Mesenchymal stem cell (in vitro differentiated cells and primary cell): ENCODE measurements at regions not wholly inside any gene's neighbourhood (a gene's known extent, or its start where the extent isn't known, plus 50 kb on each side); places are given as distances from the start of the nearest gene placed in this dataset.

ENCODE experiments used
- DNase-seq: peaks from one replicate; pipeline ENCODE4 v3.0.0-alpha.2; 2013
- H2AFZ ChIP-seq: one replicate; pipeline ENCODE4 v1.6.1; 2013; ENCODE audit warnings: low read depth, mild to moderate bottlenecking, control low read depth, inconsistent platforms, low read length, moderate library complexity
- H2AK5ac ChIP-seq: 2 replicates; pipeline ENCODE4 v1.6.1; 2013; ENCODE audit warnings: low read length, moderate library complexity, mild to moderate bottlenecking, inconsistent platforms; ENCODE audit not compliant: severe bottlenecking
- H2BK120ac ChIP-seq: one replicate; pipeline ENCODE4 v1.6.1; 2013; ENCODE audit warnings: low read depth, mild to moderate bottlenecking, inconsistent platforms, low read length, moderate library complexity
- H2BK12ac ChIP-seq, 2 experiments: one replicate each; pipeline ENCODE4 v1.6.1; 2013; ENCODE audit warnings: inconsistent platforms in 2 of 2, low read length in 2 of 2, mild to moderate bottlenecking in 2 of 2, moderate library complexity in 2 of 2, control low read depth in 1 of 2
- H2BK15ac ChIP-seq: one replicate; pipeline ENCODE4 v1.6.1; 2013; ENCODE audit warnings: mild to moderate bottlenecking, low read depth, inconsistent platforms; ENCODE audit not compliant: poor library complexity, severe bottlenecking
- H2BK5ac ChIP-seq: 2 replicates; pipeline ENCODE4 v1.6.1; 2013; ENCODE audit warnings: low read depth, mild to moderate bottlenecking, low read length, control low read depth, inconsistent platforms; ENCODE audit not compliant: poor library complexity, severe bottlenecking
- H3K14ac ChIP-seq, 2 experiments: one replicate each; pipeline ENCODE4 v1.6.1; 2013; ENCODE audit warnings: inconsistent platforms in 2 of 2, low read length in 2 of 2, control low read depth in 1 of 2, mild to moderate bottlenecking in 1 of 2, moderate library complexity in 1 of 2
- H3K18ac ChIP-seq, 2 experiments: one replicate each; pipeline ENCODE4 v1.6.1; 2013; ENCODE audit warnings: inconsistent platforms in 2 of 2, low read length in 2 of 2, control low read depth in 1 of 2, low read depth in 1 of 2, mild to moderate bottlenecking in 1 of 2
- H3K23ac ChIP-seq, 2 experiments: one replicate each; pipeline ENCODE4 v1.6.1; 2013; ENCODE audit warnings: inconsistent platforms in 2 of 2, low read length in 2 of 2, mild to moderate bottlenecking in 2 of 2, moderate library complexity in 2 of 2, control low read depth in 1 of 2
- H3K27ac ChIP-seq: 2 replicates; pipeline ENCODE4 v1.5.1; 2013; ENCODE audit warnings: mild to moderate bottlenecking, moderate library complexity, low read length, control low read depth, inconsistent platforms; ENCODE audit not compliant: poor library complexity, severe bottlenecking
- H3K27me3 ChIP-seq, 2 experiments: 2 replicates each; pipeline versions ENCODE4 v1.6.1 to v1.7.0; 2013; ENCODE audit warnings: low read length in 2 of 2, mild to moderate bottlenecking in 2 of 2, moderate library complexity in 2 of 2, control low read depth in 1 of 2, inconsistent platforms in 1 of 2; ENCODE audit not compliant: control insufficient read depth in 1 of 2, insufficient read depth in 1 of 2
- H3K36me3 ChIP-seq, 2 experiments: 2 replicates each; pipeline versions ENCODE4 v1.6.1 to v1.7.0; 2013; ENCODE audit warnings: low read length in 2 of 2, control low read depth in 1 of 2, inconsistent platforms in 1 of 2, low read depth in 1 of 2, mild to moderate bottlenecking in 1 of 2; ENCODE audit not compliant: insufficient read depth in 2 of 2, control insufficient read depth in 1 of 2
- H3K4ac ChIP-seq, 2 experiments: one replicate each; pipeline ENCODE4 v1.6.1; 2013; ENCODE audit warnings: inconsistent platforms in 2 of 2, low read length in 2 of 2, mild to moderate bottlenecking in 2 of 2, moderate library complexity in 2 of 2, control low read depth in 1 of 2, low read depth in 1 of 2
- H3K4me1 ChIP-seq: 2 replicates; pipeline ENCODE4 v1.6.1; 2013; ENCODE audit warnings: low read depth, low read length, control low read depth; ENCODE audit not compliant: control insufficient read depth, insufficient read depth
- H3K4me2 ChIP-seq: 2 replicates; pipeline ENCODE4 v1.6.1; 2013; ENCODE audit warnings: low read length, mild to moderate bottlenecking, inconsistent platforms; ENCODE audit not compliant: poor library complexity, severe bottlenecking
- H3K4me3 ChIP-seq, 2 experiments: 2 replicates each; pipeline versions ENCODE4 v1.5.1 to v1.7.0; 2013; ENCODE audit warnings: low read length in 2 of 2, mild to moderate bottlenecking in 2 of 2, control low read depth in 1 of 2, low read depth in 1 of 2; ENCODE audit not compliant: insufficient read depth in 1 of 2
- H3K79me1 ChIP-seq: replicated peaks from 2 replicates; pipeline ENCODE4 v1.6.1; 2013; ENCODE audit warnings: mild to moderate bottlenecking, control low read depth, low read length, inconsistent platforms; ENCODE audit not compliant: poor library complexity, severe bottlenecking
- H3K9ac ChIP-seq: 2 replicates; pipeline ENCODE4 v1.7.0; 2013; ENCODE audit warnings: mild to moderate bottlenecking, low read length, moderate library complexity
- H3K9me3 ChIP-seq: 2 replicates; pipeline ENCODE4 v1.7.0; 2013; ENCODE audit warnings: mild to moderate bottlenecking, low read length; ENCODE audit not compliant: control insufficient read depth
- H4K8ac ChIP-seq: one replicate; pipeline ENCODE4 v1.6.1; 2013; ENCODE audit warnings: inconsistent platforms, mild to moderate bottlenecking, low read length, moderate library complexity
- H4K91ac ChIP-seq: one replicate; pipeline ENCODE4 v1.6.1; 2013; ENCODE audit warnings: mild to moderate bottlenecking, low read length, inconsistent platforms
- WGBS: methylation state at CpG from one replicate; pipeline ENCODE4 v1.1.7; 2013; ENCODE audit warnings: mixed read lengths; 5-methylcytosine and 5-hydroxymethylcytosine counted together

GRCh38 chr13:80975903-80976302, 635.0 kb upstream of the SPRY2 start:
- H3K18ac ChIP-seq: no peak overlapping the region
- H2AK5ac ChIP-seq: no peak overlapping the region
- no peak overlapping the region for H3K14ac ChIP-seq
- H3K4me3 ChIP-seq: no peak overlapping the region
- no peak overlapping the region for H4K91ac ChIP-seq
- no peak overlapping the region for H3K9ac ChIP-seq
- no peak overlapping the region for H2BK5ac ChIP-seq
- H3K27ac ChIP-seq: no peak overlapping the region
- H3K36me3 ChIP-seq: no peaks in the 10 kb centered on the region
- H3K4ac ChIP-seq: no peak overlapping the region
- H3K9me3 ChIP-seq: no peaks in the 10 kb centered on the region
- H4K8ac ChIP-seq: no peak overlapping the region
- DNase-seq: no peak
- no peaks in the 10 kb centered on the region for H3K27me3 ChIP-seq
- H2BK12ac ChIP-seq: no peak overlapping the region
- H3K23ac ChIP-seq: no peak overlapping the region
- H3K79me1 ChIP-seq: no peaks in the 10 kb centered on the region
- no peak overlapping the region for H2AFZ ChIP-seq
- no peak overlapping the region for H3K4me2 ChIP-seq
- H3K4me1 ChIP-seq: peaks cover 5% of the 10 kb centered on the region
- no peak overlapping the region for H2BK15ac ChIP-seq
- H2BK120ac ChIP-seq: no peak overlapping the region
- 98% methylated on average over 4 of the region's 4 CpGs for WGBS

GRCh38 chr13:80973721-80974120, 632.8 kb upstream of the SPRY2 start:
- 90% methylated on average over 1 of the region's 2 CpGs for WGBS
- Histone ChIP-seq H3K36me3 (no peaks in the 10 kb centered on the region), H2BK5ac (no peak overlapping the region), H3K27ac (no peak overlapping the region), H2BK12ac (no peak overlapping the region), H3K79me1 (no peaks in the 10 kb centered on the region), H2AFZ (no peak overlapping the region), H2BK120ac (no peak overlapping the region), H3K4me1 (peaks cover 5% of the 10 kb centered on the region), H3K4me3 (no peak overlapping the region), H4K8ac (no peak overlapping the region), H2BK15ac (no peak overlapping the region), H3K18ac (no peak overlapping the region), H3K27me3 (no peaks in the 10 kb centered on the region), H3K9ac (no peak overlapping the region), H3K4me2 (no peak overlapping the region), H3K23ac (no peak overlapping the region), H4K91ac (no peak overlapping the region), H2AK5ac (no peak overlapping the region), H3K4ac (no peak overlapping the region), H3K14ac (no peak overlapping the region), H3K9me3 (no peaks in the 10 kb centered on the region)
- DNase-seq: no peak

GRCh38 chr13:80972857-80973478, 632.0 kb upstream of the SPRY2 start:
- Histone ChIP-seq H2AFZ (no peak overlapping the region), H2AK5ac (no peak overlapping the region), H2BK12ac (no peak overlapping the region), H3K4me2 (no peak overlapping the region), H3K36me3 (no peaks in the 10 kb centered on the region), H3K9me3 (no peaks in the 10 kb centered on the region), H4K91ac (no peak overlapping the region), H4K8ac (no peak overlapping the region), H3K14ac (no peak overlapping the region), H2BK15ac (no peak overlapping the region), H3K23ac (no peak overlapping the region), H2BK120ac (no peak overlapping the region), H3K79me1 (no peaks in the 10 kb centered on the region), H2BK5ac (no peak overlapping the region), H3K18ac (no peak overlapping the region), H3K27me3 (no peaks in the 10 kb centered on the region), H3K4me1 (peaks cover 5% of the 10 kb centered on the region), H3K4ac (no peak overlapping the region), H3K4me3 (no peak overlapping the region), H3K27ac (no peak overlapping the region), H3K9ac (no peak overlapping the region)
- DNase-seq: no peak
- 90% methylated on average over 2 of the region's 2 CpGs for WGBS

GRCh38 chr13:80965097-80965496, 624.2 kb upstream of the SPRY2 start:
- Histone ChIP-seq H2AFZ (no peak overlapping the region), H3K27ac (no peak overlapping the region), H2AK5ac (no peak overlapping the region), H3K27me3 (no peaks in the 10 kb centered on the region), H3K9me3 (no peaks in the 10 kb centered on the region), H3K4ac (no peak overlapping the region), H3K14ac (no peak overlapping the region), H2BK15ac (no peak overlapping the region), H4K8ac (no peak overlapping the region), H4K91ac (no peak overlapping the region), H3K18ac (no peak overlapping the region), H3K4me3 (no peak overlapping the region), H3K36me3 (no peaks in the 10 kb centered on the region), H3K4me2 (no peak overlapping the region), H2BK12ac (no peak overlapping the region), H2BK120ac (no peak overlapping the region), H2BK5ac (no peak overlapping the region), H3K79me1 (no peaks in the 10 kb centered on the region), H3K23ac (no peak overlapping the region), H3K9ac (no peak overlapping the region), H3K4me1 (no peaks in the 10 kb centered on the region)
- no peak for DNase-seq
